GM12891 (cell line): ENCODE measurements at regions not wholly inside any gene's neighbourhood (a gene's known extent, or its start where the extent isn't known, plus 50 kb on each side); places are given as distances from the start of the nearest gene placed in this dataset.

Experiments used
- POLR2A ChIP-seq: IDR thresholded peaks from 2 replicates; pipeline ENCODE4 v1.6.1; 2011; ENCODE audit warnings: low read depth, low read length, control low read depth
- POLR2AphosphoS5 ChIP-seq: IDR thresholded peaks from 2 replicates; pipeline ENCODE4 v1.6.1; 2011; ENCODE audit warnings: low read depth, low read length, control low read depth
- POU2F2 ChIP-seq: IDR thresholded peaks from 2 replicates; pipeline ENCODE4 v1.6.1; 2011; ENCODE audit warnings: low read depth, mild to moderate bottlenecking, control low read depth, low read length, moderate library complexity
- SPI1 ChIP-seq: IDR thresholded peaks from 2 replicates; pipeline ENCODE4 v1.6.1; 2011; ENCODE audit warnings: low read depth, low read length, control low read depth
- TAF1 ChIP-seq: IDR thresholded peaks from 2 replicates; pipeline ENCODE4 v1.6.1; 2011; ENCODE audit warnings: low read depth, low read length, control low read depth

DNA sequence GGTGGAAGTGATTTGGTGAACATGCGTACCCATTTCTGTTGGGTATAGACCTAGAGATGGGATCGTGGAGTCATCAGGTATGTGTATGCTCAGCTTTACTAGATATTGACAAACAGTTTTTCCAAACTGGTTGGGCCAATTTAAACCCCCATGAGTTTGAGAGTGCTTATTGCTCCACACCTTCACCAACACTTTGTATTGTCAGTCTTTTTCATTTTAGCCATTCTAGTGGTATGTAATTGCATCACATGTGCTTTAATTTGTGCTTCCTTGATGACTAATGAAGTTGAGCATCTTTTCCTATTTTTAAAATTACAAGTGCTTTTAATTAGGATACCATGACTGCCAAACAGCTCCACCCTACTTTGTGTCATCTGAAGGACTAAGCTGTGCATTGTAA lies 158.9 kb upstream of the AKIRIN2 start:
- no peak for TF ChIP-seq POLR2A
- no peak for TF ChIP-seq POLR2AphosphoS5
- TF ChIP-seq POU2F2: no peak
- TF ChIP-seq SPI1: no peak
- no peak for TF ChIP-seq TAF1
